SK-N-SH (cell line): ENCODE measurements at regions not wholly inside any gene's neighbourhood (a gene's known extent, or its start where the extent isn't known, plus 50 kb on each side); places are given as distances from the start of the nearest gene placed in this dataset.

Experiments used
- CTCF ChIA-PET: fragments of 300-600, 350-600 bp; formaldehyde crosslinking; extraction: SDS; loops from one replicate; lab custom pipeline; 2021; lab: Yijun Ruan, JAX
- POLR2A ChIA-PET: fragments of 350-600 bp; sonication (Branson Sonifier 250); formaldehyde crosslinking; extraction: SDS; loops from one replicate; lab custom pipeline; 2020; ENCODE audit warnings: antibody characterized with exemption, inconsistent platforms; lab: Yijun Ruan, JAX
- DNase-seq: peaks from one replicate; pipeline ENCODE4 v3.0.0; 2012
- H2AFZ ChIP-seq: fragments of 200-600 bp; sonication (generic); 2 replicates; pipeline ENCODE4 v1.8.1; 2016; ENCODE audit warnings: antibody characterized with exemption, mild to moderate bottlenecking, low read depth
- H3F3A ChIP-seq: fragments of 200-600 bp; sonication (generic); replicated peaks from 2 replicates; pipeline ENCODE3; 2016; ENCODE audit warnings: antibody characterized with exemption, mild to moderate bottlenecking; ENCODE audit not compliant: insufficient read depth
- H3K27ac ChIP-seq, 2 experiments: fragments of 200-500 bp in 1 of 2; fragments of 200-600 bp in 1 of 2; sonication (Bioruptor generic) in 1 of 2; sonication (generic), shearing (Covaris generic) in 1 of 2; 2 replicates each; pipeline versions ENCODE4 v1.5.1 to v1.6.1; 2014 to 2016; ENCODE audit warnings: low read depth in 2 of 2, inconsistent platforms in 1 of 2, low read length in 1 of 2, mild to moderate bottlenecking in 1 of 2, mixed read lengths in 1 of 2
- H3K27me3 ChIP-seq: fragments of 200-600 bp; sonication (generic), shearing (Covaris generic); 2 replicates; pipeline ENCODE4 v1.6.1; 2016; ENCODE audit warnings: mixed run types; ENCODE audit not compliant: insufficient read depth
- H3K36me3 ChIP-seq, 2 experiments: fragments of 200-500 bp in 1 of 2; fragments of 200-600 bp in 1 of 2; sonication (Bioruptor generic) in 1 of 2; sonication (generic) in 1 of 2; replicated peaks in 1 of 2; 2 replicates each; pipeline versions ENCODE3 to v1.5.1; 2014 to 2016; ENCODE audit warnings: low read length in 1 of 2, mild to moderate bottlenecking in 1 of 2; ENCODE audit not compliant: insufficient read depth in 2 of 2, control insufficient read depth in 1 of 2
- H3K4me1 ChIP-seq, 2 experiments: fragments of 200-500 bp in 1 of 2; fragments of 200-600 bp in 1 of 2; sonication (Bioruptor generic) in 1 of 2; sonication (generic), shearing (Covaris generic) in 1 of 2; 2 replicates each; pipeline versions ENCODE4 v1.5.1 to v1.6.1; 2014 to 2016; ENCODE audit warnings: low read depth in 1 of 2, low read length in 1 of 2, mixed run types in 1 of 2; ENCODE audit not compliant: insufficient read depth in 2 of 2, control insufficient read depth in 1 of 2
- H3K4me2 ChIP-seq: fragments of 200-600 bp; sonication (generic), shearing (Covaris generic); 2 replicates; pipeline ENCODE4 v1.6.1; 2017; ENCODE audit warnings: mixed run types
- H3K4me3 ChIP-seq, 2 experiments: fragments of 200-500 bp in 1 of 2; fragments of 200-600 bp in 1 of 2; sonication (Bioruptor generic) in 1 of 2; sonication (generic), shearing (Covaris generic) in 1 of 2; 2 replicates each; pipeline versions ENCODE4 v1.5.1 to v1.8.1; 2014 to 2016; ENCODE audit warnings: low read depth in 2 of 2, inconsistent platforms in 1 of 2, low read length in 1 of 2, mild to moderate bottlenecking in 1 of 2, mixed read lengths in 1 of 2, moderate library complexity in 1 of 2
- H3K79me2 ChIP-seq: fragments of 200-600 bp; sonication (generic); 2 replicates; pipeline ENCODE4 v1.8.1; 2017; ENCODE audit warnings: mild to moderate bottlenecking; ENCODE audit not compliant: insufficient read depth
- H3K9ac ChIP-seq: fragments of 200-600 bp; sonication (generic); 2 replicates; pipeline ENCODE4 v1.6.1; 2017; ENCODE audit warnings: mixed run types
- H3K9me2 ChIP-seq: fragments of 200-600 bp; sonication (generic); 2 replicates; pipeline ENCODE4 v1.6.1; 2017; ENCODE audit warnings: mixed run types
- H3K9me3 ChIP-seq: fragments of 200-600 bp; sonication (generic); 2 replicates; pipeline ENCODE4 v1.6.1; 2017; ENCODE audit warnings: mixed run types, mild to moderate bottlenecking, moderate library complexity
- H4K20me1 ChIP-seq: fragments of 200-600 bp; sonication (generic); 2 replicates; pipeline ENCODE4 v1.6.1; 2017; ENCODE audit warnings: mild to moderate bottlenecking, mixed run types; ENCODE audit not compliant: insufficient read depth
- CHD2 ChIP-seq: fragments of 150-350 bp; IDR thresholded peaks from 2 replicates; pipeline ENCODE4 v1.6.1; 2018; ENCODE audit warnings: low read length; ENCODE audit not compliant: partially characterized antibody
- EP300 ChIP-seq, 2 experiments: IDR thresholded peaks; 2 replicates each; pipeline versions ENCODE4 v1.4.0 to v1.6.1; 2012; ENCODE audit warnings: borderline replicate concordance in 1 of 2, low read depth in 1 of 2, low read length in 1 of 2
- EZH2phosphoT487 ChIP-seq: fragments of 200-600 bp; sonication (generic); IDR thresholded peaks from 2 replicates; pipeline ENCODE4 v1.6.1; 2017; ENCODE audit warnings: low read depth, mixed run types, mild to moderate bottlenecking, antibody characterized with exemption, moderate library complexity, borderline replicate concordance
- FOSL2 ChIP-seq: IDR thresholded peaks from 2 replicates; pipeline ENCODE4 v1.4.0; 2012; ENCODE audit warnings: low read depth, mild to moderate bottlenecking, moderate library complexity, borderline replicate concordance
- FOXJ3 ChIP-seq: sonication (generic); formaldehyde crosslinking; IDR thresholded peaks from 2 replicates; pipeline ENCODE4 v1.5.1; 2020; ENCODE audit warnings: mild to moderate bottlenecking, missing genetic modification reagents
- GABPA ChIP-seq: IDR thresholded peaks from 2 replicates; pipeline ENCODE4 v1.4.0; 2012; ENCODE audit warnings: low read depth, mild to moderate bottlenecking
- JUND ChIP-seq: IDR thresholded peaks from 2 replicates; pipeline ENCODE4 v1.4.0; 2012
- MEF2A ChIP-seq: IDR thresholded peaks from 2 replicates; pipeline ENCODE4 v1.4.0; 2012; ENCODE audit warnings: low read depth, borderline replicate concordance
- RAD21 ChIP-seq: IDR thresholded peaks from 2 replicates; pipeline ENCODE4 v1.6.1; 2012; ENCODE audit warnings: mild to moderate bottlenecking, low read length
- RCOR1 ChIP-seq: fragments of 150-350 bp; IDR thresholded peaks from 2 replicates; pipeline ENCODE4 v1.6.1; 2017; ENCODE audit warnings: antibody characterized with exemption, low read length
- RFX5 ChIP-seq: IDR thresholded peaks from 2 replicates; pipeline ENCODE4 v1.6.1; 2012; ENCODE audit warnings: mild to moderate bottlenecking, improper control_type of control experiment, low read length
- SIN3A ChIP-seq: IDR thresholded peaks from 2 replicates; pipeline ENCODE4 v1.6.1; 2012; ENCODE audit warnings: low read depth, mild to moderate bottlenecking, low read length, moderate library complexity, borderline replicate concordance
- TAF1 ChIP-seq: IDR thresholded peaks from 2 replicates; pipeline ENCODE4 v1.6.1; 2012; ENCODE audit warnings: low read depth, mild to moderate bottlenecking, low read length, moderate library complexity, borderline replicate concordance
- TCF12 ChIP-seq: IDR thresholded peaks from 2 replicates; pipeline ENCODE4 v1.4.0; 2012
- TEAD4 ChIP-seq: IDR thresholded peaks from 2 replicates; pipeline ENCODE4 v1.4.0; 2012; ENCODE audit warnings: mild to moderate bottlenecking, borderline replicate concordance; ENCODE audit not compliant: insufficient read depth
- YY1 ChIP-seq: IDR thresholded peaks from 2 replicates; pipeline ENCODE4 v1.4.0; 2012; ENCODE audit warnings: low read depth, mild to moderate bottlenecking
- WGBS: methylation state at CpG from one replicate; pipeline ENCODE4 v1.1.6; 2017; ENCODE audit warnings: low lambda C conversion rate; 5-methylcytosine and 5-hydroxymethylcytosine counted together
- TF ChIP-seq, protein P1 (sequence below): IDR thresholded peaks from 2 replicates; pipeline ENCODE4 v1.6.1; 2012; ENCODE audit warnings: mild to moderate bottlenecking, low read depth, low read length, moderate library complexity
- TF ChIP-seq, protein P2 (sequence below): IDR thresholded peaks from 2 replicates; pipeline ENCODE4 v1.4.0; 2012; ENCODE audit warnings: low read depth
- TF ChIP-seq, protein P3 (sequence below): fragments of 150-350 bp; IDR thresholded peaks from 2 replicates; pipeline ENCODE4 v1.6.1; 2017; ENCODE audit warnings: antibody characterized with exemption, low read length, low read depth, borderline replicate concordance
- TF ChIP-seq, protein P4 (sequence below): IDR thresholded peaks from 2 replicates; pipeline ENCODE4 v1.4.0; 2012; ENCODE audit warnings: low read depth, borderline replicate concordance

DNA sequence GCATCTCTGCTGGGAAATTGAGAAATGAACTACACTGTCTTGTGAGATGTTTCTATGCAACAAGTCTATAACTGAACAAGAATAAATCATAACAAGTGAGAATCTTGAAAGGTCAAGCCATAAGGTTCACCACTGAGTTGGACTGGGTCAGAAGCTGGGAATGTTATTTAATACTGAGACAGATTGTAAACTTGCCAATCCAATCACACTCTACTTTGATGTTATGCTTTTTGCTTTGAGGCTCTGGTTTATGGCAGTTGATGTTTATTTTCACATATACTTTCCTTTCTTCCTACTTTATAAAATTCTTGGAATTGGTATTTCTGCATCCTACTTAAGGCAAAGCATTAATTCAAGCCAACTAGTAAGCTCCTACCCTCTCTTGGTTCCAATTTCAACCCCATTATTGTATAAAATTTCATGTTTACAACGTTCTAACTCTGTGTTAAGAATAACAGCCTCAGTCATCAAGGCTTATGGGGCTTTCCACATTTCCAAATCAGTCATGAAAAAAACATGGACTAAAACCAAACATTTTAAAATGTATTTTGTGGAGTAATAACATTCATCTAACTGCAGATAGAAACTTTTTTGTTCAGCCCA lies 533.4 kb downstream of the NYAP2 start:
- no peak for DNase-seq
- Histone ChIP-seq H3K4me1 (no peaks in the 10 kb centered on the region), H3K9me3 (no peaks in the 10 kb centered on the region), H3K27me3 (no peaks in the 10 kb centered on the region), H4K20me1 (no peaks in the 10 kb centered on the region), H3K79me2 (no peaks in the 10 kb centered on the region), H3K36me3 (no peaks in the 10 kb centered on the region), H3K27ac (no peak overlapping the region), H3K9me2 (no peaks in the 10 kb centered on the region), H3K4me2 (no peak overlapping the region), H3K4me3 (no peak overlapping the region), H2AFZ (no peak overlapping the region), H3F3A (no peaks in the 10 kb centered on the region), H3K9ac (no peak overlapping the region)
- 8% methylated on average over 1 of the region's 1 CpG for WGBS
- POLR2A ChIA-PET = no interaction called here
- TF ChIP-seq TAF1 = no peak
- TF ChIP-seq JUND = no peak
- TF ChIP-seq MEF2A = no peak
- TF ChIP-seq GABPA = no peak
- no peak for TF ChIP-seq RAD21
- TF ChIP-seq SIN3A = no peak
- no peak for TF ChIP-seq FOSL2
- no peak for TF ChIP-seq FOXJ3 (CRISPR knock-in tag)
- TF ChIP-seq, protein P1, sequence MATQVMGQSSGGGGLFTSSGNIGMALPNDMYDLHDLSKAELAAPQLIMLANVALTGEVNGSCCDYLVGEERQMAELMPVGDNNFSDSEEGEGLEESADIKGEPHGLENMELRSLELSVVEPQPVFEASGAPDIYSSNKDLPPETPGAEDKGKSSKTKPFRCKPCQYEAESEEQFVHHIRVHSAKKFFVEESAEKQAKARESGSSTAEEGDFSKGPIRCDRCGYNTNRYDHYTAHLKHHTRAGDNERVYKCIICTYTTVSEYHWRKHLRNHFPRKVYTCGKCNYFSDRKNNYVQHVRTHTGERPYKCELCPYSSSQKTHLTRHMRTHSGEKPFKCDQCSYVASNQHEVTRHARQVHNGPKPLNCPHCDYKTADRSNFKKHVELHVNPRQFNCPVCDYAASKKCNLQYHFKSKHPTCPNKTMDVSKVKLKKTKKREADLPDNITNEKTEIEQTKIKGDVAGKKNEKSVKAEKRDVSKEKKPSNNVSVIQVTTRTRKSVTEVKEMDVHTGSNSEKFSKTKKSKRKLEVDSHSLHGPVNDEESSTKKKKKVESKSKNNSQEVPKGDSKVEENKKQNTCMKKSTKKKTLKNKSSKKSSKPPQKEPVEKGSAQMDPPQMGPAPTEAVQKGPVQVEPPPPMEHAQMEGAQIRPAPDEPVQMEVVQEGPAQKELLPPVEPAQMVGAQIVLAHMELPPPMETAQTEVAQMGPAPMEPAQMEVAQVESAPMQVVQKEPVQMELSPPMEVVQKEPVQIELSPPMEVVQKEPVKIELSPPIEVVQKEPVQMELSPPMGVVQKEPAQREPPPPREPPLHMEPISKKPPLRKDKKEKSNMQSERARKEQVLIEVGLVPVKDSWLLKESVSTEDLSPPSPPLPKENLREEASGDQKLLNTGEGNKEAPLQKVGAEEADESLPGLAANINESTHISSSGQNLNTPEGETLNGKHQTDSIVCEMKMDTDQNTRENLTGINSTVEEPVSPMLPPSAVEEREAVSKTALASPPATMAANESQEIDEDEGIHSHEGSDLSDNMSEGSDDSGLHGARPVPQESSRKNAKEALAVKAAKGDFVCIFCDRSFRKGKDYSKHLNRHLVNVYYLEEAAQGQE = no peak
- TF ChIP-seq TCF12 = no peak
- no peak for TF ChIP-seq TEAD4
- TF ChIP-seq YY1 = no peak
- TF ChIP-seq, protein P2, sequence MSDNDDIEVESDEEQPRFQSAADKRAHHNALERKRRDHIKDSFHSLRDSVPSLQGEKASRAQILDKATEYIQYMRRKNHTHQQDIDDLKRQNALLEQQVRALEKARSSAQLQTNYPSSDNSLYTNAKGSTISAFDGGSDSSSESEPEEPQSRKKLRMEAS = no peak
- TF ChIP-seq EP300 (IDR thresholded peaks at IDR 0.05; ENCODE audit: borderline replicate concordance in 1 of 2, low read depth in 1 of 2, low read length in 1 of 2) = no peak
- TF ChIP-seq, protein P3, sequence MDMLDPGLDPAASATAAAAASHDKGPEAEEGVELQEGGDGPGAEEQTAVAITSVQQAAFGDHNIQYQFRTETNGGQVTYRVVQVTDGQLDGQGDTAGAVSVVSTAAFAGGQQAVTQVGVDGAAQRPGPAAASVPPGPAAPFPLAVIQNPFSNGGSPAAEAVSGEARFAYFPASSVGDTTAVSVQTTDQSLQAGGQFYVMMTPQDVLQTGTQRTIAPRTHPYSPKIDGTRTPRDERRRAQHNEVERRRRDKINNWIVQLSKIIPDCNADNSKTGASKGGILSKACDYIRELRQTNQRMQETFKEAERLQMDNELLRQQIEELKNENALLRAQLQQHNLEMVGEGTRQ = no peak
- TF ChIP-seq RFX5 = no peak
- TF ChIP-seq RCOR1 = no peak
- TF ChIP-seq, protein P4, sequence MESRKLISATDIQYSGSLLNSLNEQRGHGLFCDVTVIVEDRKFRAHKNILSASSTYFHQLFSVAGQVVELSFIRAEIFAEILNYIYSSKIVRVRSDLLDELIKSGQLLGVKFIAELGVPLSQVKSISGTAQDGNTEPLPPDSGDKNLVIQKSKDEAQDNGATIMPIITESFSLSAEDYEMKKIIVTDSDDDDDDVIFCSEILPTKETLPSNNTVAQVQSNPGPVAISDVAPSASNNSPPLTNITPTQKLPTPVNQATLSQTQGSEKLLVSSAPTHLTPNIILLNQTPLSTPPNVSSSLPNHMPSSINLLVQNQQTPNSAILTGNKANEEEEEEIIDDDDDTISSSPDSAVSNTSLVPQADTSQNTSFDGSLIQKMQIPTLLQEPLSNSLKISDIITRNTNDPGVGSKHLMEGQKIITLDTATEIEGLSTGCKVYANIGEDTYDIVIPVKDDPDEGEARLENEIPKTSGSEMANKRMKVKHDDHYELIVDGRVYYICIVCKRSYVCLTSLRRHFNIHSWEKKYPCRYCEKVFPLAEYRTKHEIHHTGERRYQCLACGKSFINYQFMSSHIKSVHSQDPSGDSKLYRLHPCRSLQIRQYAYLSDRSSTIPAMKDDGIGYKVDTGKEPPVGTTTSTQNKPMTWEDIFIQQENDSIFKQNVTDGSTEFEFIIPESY = no peak
- no peak for TF ChIP-seq CHD2
- TF ChIP-seq EZH2phosphoT487 = no peak
- CTCF ChIA-PET = no interaction called here
